ENCODE measurements at regions not wholly inside any gene's neighbourhood (a gene's known extent, or its start where the extent isn't known, plus 50 kb on each side); places are given as distances from the start of the nearest gene placed in this dataset.

DNA sequence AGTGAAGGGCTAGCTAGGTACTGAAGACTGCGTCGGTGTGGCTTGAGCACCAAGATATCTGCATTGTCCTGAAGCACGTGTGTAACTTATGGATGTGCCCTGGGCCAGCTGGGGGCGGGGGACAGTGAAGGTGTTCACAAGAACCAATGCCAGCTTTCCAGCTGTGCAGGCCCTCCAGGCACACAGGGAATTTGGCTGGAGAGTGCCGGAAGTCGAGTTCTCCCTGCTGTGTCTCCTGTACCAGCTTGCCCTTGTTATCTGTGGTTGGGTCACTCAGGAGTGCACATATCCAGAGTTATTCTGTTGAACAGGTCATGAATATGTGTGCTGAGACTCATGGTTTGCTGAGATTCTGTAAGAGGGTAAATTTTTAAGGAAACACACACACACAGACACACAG lies 75.9 kb upstream of the CRY1 start:
- TF ChIP-seq TAF1 (IDR thresholded peaks at IDR 0.05; ENCODE audit: borderline replicate concordance, insufficient read depth, low read length) (no peak), SIN3A (IDR thresholded peaks at IDR 0.05; ENCODE audit: borderline replicate concordance, insufficient read depth, low read length) (no peak), FOXP2 (optimal IDR thresholded peaks at IDR 0.05; ENCODE audit: borderline replicate concordance, extremely low read depth, extremely low read length, insufficient read depth) (no peak), POLR2AphosphoS5 (IDR thresholded peaks at IDR 0.05; ENCODE audit: low read depth, low read length) (no peak), REST (IDR thresholded peaks at IDR 0.05; ENCODE audit: insufficient read depth in 1 of 2, low read depth in 2 of 2, low read length in 2 of 2) (no peak)

DNA sequence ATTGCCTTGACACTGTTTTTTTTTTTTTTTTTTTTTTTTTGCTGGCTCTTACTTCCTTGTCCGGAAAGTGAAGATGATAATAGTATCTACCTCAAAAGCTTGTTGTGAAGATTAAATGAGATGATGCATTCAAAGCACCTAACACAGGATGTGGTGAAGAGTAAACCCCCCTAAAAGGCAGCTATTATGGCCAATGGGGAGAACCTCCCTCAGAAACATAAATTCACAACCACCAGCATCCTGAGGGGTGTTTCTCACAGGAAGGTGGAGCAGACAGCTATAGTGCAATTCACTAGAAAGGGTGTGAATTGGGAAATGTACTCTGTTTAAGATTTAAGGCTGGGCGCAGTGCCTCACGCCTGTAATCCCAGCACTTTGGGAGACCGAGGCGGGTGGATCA lies 85.4 kb upstream of the CRY1 start:
- no peak for TF ChIP-seq REST (IDR thresholded peaks at IDR 0.05; ENCODE audit: insufficient read depth in 1 of 2, low read depth in 2 of 2, low read length in 2 of 2)
- no peak for TF ChIP-seq SIN3A (IDR thresholded peaks at IDR 0.05; ENCODE audit: borderline replicate concordance, insufficient read depth, low read length)
- no peak for TF ChIP-seq FOXP2 (optimal IDR thresholded peaks at IDR 0.05; ENCODE audit: borderline replicate concordance, extremely low read depth, extremely low read length, insufficient read depth)
- no peak for TF ChIP-seq POLR2AphosphoS5 (IDR thresholded peaks at IDR 0.05; ENCODE audit: low read depth, low read length)
- no peak for TF ChIP-seq TAF1 (IDR thresholded peaks at IDR 0.05; ENCODE audit: borderline replicate concordance, insufficient read depth, low read length)

GRCh38 chr12:107179871-107180270 lies 86.5 kb upstream of the CRY1 start:
- no peak for TF ChIP-seq FOXP2 (optimal IDR thresholded peaks at IDR 0.05; ENCODE audit: borderline replicate concordance, extremely low read depth, extremely low read length, insufficient read depth)
- no peak for TF ChIP-seq POLR2AphosphoS5 (IDR thresholded peaks at IDR 0.05; ENCODE audit: low read depth, low read length)
- no peak for TF ChIP-seq REST (IDR thresholded peaks at IDR 0.05; ENCODE audit: insufficient read depth in 1 of 2, low read depth in 2 of 2, low read length in 2 of 2)
- TF ChIP-seq SIN3A (IDR thresholded peaks at IDR 0.05; ENCODE audit: borderline replicate concordance, insufficient read depth, low read length): no peak
- no peak for TF ChIP-seq TAF1 (IDR thresholded peaks at IDR 0.05; ENCODE audit: borderline replicate concordance, insufficient read depth, low read length)

DNA sequence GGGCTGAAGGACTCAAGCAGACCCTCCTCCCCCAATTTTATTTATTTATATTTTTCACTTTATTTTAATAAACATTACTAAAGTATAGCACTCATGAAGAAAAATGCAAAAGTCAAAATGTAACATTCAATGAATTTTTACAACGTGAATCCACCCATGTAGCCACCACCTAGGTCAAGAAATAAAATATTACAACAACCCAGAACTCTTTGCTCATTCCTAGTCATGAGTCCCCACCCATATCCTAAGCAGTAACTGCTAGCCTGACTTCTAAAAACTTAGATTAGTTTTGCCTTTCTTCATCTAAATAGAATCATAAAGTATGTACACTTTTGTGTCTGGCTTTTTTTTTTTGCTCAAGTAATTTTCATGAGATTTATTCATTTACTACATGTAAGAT lies 86.9 kb upstream of the CRY1 start:
- no peak for TF ChIP-seq TAF1 (IDR thresholded peaks at IDR 0.05; ENCODE audit: borderline replicate concordance, insufficient read depth, low read length)

- TF ChIP-seq REST (IDR thresholded peaks at IDR 0.05; ENCODE audit: insufficient read depth in 1 of 2, low read depth in 2 of 2, low read length in 2 of 2) (no peak), FOXP2 (optimal IDR thresholded peaks at IDR 0.05; ENCODE audit: borderline replicate concordance, extremely low read depth, extremely low read length, insufficient read depth) (no peak), POLR2AphosphoS5 (IDR thresholded peaks at IDR 0.05; ENCODE audit: low read depth, low read length) (no peak), SIN3A (IDR thresholded peaks at IDR 0.05; ENCODE audit: borderline replicate concordance, insufficient read depth, low read length) (no peak), TAF1 (IDR thresholded peaks at IDR 0.05; ENCODE audit: borderline replicate concordance, insufficient read depth, low read length) (no peak)
Measured at GRCh38 chr12:107184359-107184930, 91.1 kb upstream of the CRY1 start.
